GM23338 (cell line): ENCODE measurements at regions not wholly inside any gene's neighbourhood (a gene's known extent, or its start where the extent isn't known, plus 50 kb on each side); places are given as distances from the start of the nearest gene placed in this dataset.

Experiments used
- CREB1 ChIP-seq: fragments of 250-450 bp; sonication (Bioruptor Pico); IDR thresholded peaks from 2 replicates; pipeline ENCODE4 v1.5.0; 2020; ENCODE audit warnings: low read depth, mild to moderate bottlenecking, moderate library complexity
- CTCF ChIP-seq, 2 experiments: fragments of 200-600 bp in 1 of 2; sonication (generic) in 1 of 2; conservative IDR thresholded peaks; 2 replicates each; pipeline versions ENCODE4 v1.5.1 to v1.6.1; 2016 to 2017; ENCODE audit warnings: antibody characterized with exemption in 2 of 2, low read depth in 2 of 2, mild to moderate bottlenecking in 2 of 2, moderate library complexity in 1 of 2
- ETS1 ChIP-seq: IDR thresholded peaks from 2 replicates; pipeline ENCODE4 v1.6.1; 2016; ENCODE audit warnings: antibody characterized with exemption
- EZH2 ChIP-seq: fragments of 200-600 bp; sonication (generic); IDR thresholded peaks from one replicate; pipeline ENCODE4 v1.8.0; 2017; ENCODE audit warnings: antibody characterized with exemption, mild to moderate bottlenecking, low read depth; ENCODE audit not compliant: unreplicated experiment
- EZH2phosphoT487 ChIP-seq: fragments of 200-600 bp; sonication (generic); IDR thresholded peaks from one replicate; pipeline ENCODE4 v1.8.1; 2018; ENCODE audit warnings: antibody characterized with exemption; ENCODE audit not compliant: unreplicated experiment
- JUNB ChIP-seq: IDR thresholded peaks from one replicate; pipeline ENCODE4 v1.6.1; 2016; ENCODE audit warnings: antibody characterized with exemption; ENCODE audit not compliant: unreplicated experiment
- POLR2AphosphoS5 ChIP-seq: IDR thresholded peaks from 2 replicates; pipeline ENCODE4 v1.6.1; 2016; ENCODE audit warnings: antibody characterized with exemption, low read depth
- ZNF331 ChIP-seq: fragments of 250-450 bp; sonication (Bioruptor Pico); IDR thresholded peaks from 2 replicates; pipeline ENCODE4 v1.5.0; 2020; ENCODE audit warnings: low read depth, mild to moderate bottlenecking, moderate library complexity
- ZNF462 ChIP-seq: fragments of 250-450 bp; sonication (Bioruptor Pico); IDR thresholded peaks from 2 replicates; pipeline ENCODE4 v1.5.0; 2020; ENCODE audit warnings: mild to moderate bottlenecking, moderate library complexity

- TF ChIP-seq ZNF462 (CRISPR knock-in tag) (no peak), CTCF (conservative IDR thresholded peaks at IDR 0.05; ENCODE audit: low read depth in 2 of 2) (no peak), ETS1 (no peak), CREB1 (CRISPR knock-in tag) (no peak), EZH2phosphoT487 (no peak), JUNB (no peak), EZH2 (no peak), ZNF331 (no peak), POLR2AphosphoS5 (no peak)
These were observed 55.0 kb upstream of the FGGY start (continued) for GRCh38 chr1:59241909-59242308.
